Lung (tissue), 11 donors: ENCODE measurements at regions not wholly inside any gene's neighbourhood (a gene's known extent, or its start where the extent isn't known, plus 50 kb on each side); places are given as distances from the start of the nearest gene placed in this dataset.
A peak's percentile ranks its signal among the peaks of the same experiment; 100 is the strongest.

Experiments
- ATAC-seq: fragments of 200-7000 bp; cut with Tn5 transposase; one replicate; pipeline ENCODE4 v1.9.1; 2020; ENCODE audit warnings: moderate number of reproducible peaks; ENCODE audit not compliant: insufficient read depth, low FRiP score
- DNase-seq, 3 donors: peaks; one replicate each; pipeline ENCODE4 v3.0.0-alpha.2; 2013 to 2017
- H3K27ac ChIP-seq, 2 donors: one replicate each; pipeline ENCODE4 v1.5.1; 2013; ENCODE audit warnings: mild to moderate bottlenecking in 2 of 2, moderate library complexity in 2 of 2, control low read depth in 1 of 2, inconsistent platforms in 1 of 2, low read depth in 1 of 2, low read length in 1 of 2
- H3K27me3 ChIP-seq, 3 donors: one replicate each; pipeline ENCODE4 v1.5.1; 2013; ENCODE audit warnings: low read length in 2 of 3; ENCODE audit not compliant: control insufficient read depth in 3 of 3, insufficient read depth in 3 of 3
- H3K36me3 ChIP-seq, 4 donors: one replicate each; pipeline ENCODE4 v1.5.1; 2013; ENCODE audit warnings: low read length in 4 of 4, mild to moderate bottlenecking in 1 of 4, moderate library complexity in 1 of 4; ENCODE audit not compliant: control insufficient read depth in 4 of 4, insufficient read depth in 4 of 4
- H3K4me1 ChIP-seq, 5 donors: one replicate each; pipeline ENCODE4 v1.5.1; 2013; ENCODE audit warnings: low read length in 5 of 5, mild to moderate bottlenecking in 2 of 5, moderate library complexity in 1 of 5; ENCODE audit not compliant: control insufficient read depth in 5 of 5, insufficient read depth in 5 of 5
- H3K4me3 ChIP-seq: one replicate; pipeline ENCODE4 v1.5.1; 2013; ENCODE audit warnings: mild to moderate bottlenecking, control low read depth, moderate library complexity
- H3K9ac ChIP-seq, 2 donors: one replicate each; pipeline ENCODE4 v1.5.1; 2013; ENCODE audit warnings: low read length in 2 of 2, control low read depth in 1 of 2; ENCODE audit not compliant: insufficient read depth in 1 of 2
- H3K9me3 ChIP-seq, 4 donors: one replicate each; pipeline ENCODE4 v1.5.1; 2013; ENCODE audit warnings: low read length in 3 of 4, mild to moderate bottlenecking in 1 of 4, moderate library complexity in 1 of 4; ENCODE audit not compliant: control insufficient read depth in 4 of 4, insufficient read depth in 3 of 4
- WGBS, 2 donors: extraction: QIAGEN DNeasy Blood & Tissue Kit; methylation state at CpG; one replicate each; pipeline ENCODE4 v1.1.7; 2013; 5-methylcytosine and 5-hydroxymethylcytosine counted together
- TF ChIP-seq, protein P1 (sequence below): IDR thresholded peaks from 2 replicates; pipeline ENCODE4 v1.5.1; 2012; ENCODE audit warnings: mild to moderate bottlenecking; ENCODE audit errors: control extremely low read depth, extremely low read depth
- donor health status: control.
- donor health status: control.
- donor health status: Bipolar disorder and iron deficiency.
- donor health status: healthy.
- donor health status: DM: yes; HTN: yes; CAD: no.

DNA sequence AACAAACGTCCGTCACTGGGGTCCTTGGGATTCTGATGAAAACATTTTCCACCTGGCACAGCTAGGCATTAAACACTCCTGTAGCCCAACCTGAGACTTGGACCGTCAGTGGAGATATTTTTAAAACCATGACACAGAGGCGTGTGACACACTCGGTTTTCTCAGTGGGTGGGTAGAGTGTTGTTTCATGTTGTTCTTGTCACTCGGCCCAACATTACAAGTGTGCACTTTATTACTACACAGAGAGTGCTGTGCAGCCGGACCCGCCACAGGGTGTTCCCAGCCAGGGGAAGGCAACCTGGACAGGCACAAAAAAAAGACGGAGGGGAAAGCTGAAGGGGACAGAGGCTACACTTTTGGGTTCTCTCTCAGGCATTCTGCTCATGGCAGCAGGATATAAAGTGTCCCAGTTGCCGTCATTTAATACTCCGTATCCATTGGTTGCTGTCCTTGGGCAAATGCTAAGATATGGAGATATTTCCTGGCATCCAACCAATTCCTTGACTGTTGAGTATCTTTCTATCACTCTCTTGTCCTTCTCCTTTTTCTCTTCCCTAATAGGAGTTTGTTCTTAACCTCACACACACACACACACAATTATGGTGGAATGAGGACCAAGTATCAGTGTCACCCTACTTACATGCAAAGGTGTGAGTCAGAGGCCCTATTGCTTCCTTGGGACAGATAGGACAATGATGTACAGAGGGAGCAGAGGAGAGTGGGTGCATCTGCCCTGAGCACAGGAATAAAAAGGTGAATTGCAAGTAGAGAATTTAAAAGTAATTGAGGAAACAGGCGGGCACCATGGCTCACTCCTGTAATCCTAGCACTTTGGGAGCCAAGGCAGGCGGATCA is 154.1 kb upstream of the SOX9 start:
- DNase-seq (no peak), ATAC-seq (no peak)
- no peak overlapping the region for H3K9ac ChIP-seq
- H3K36me3 ChIP-seq: no peaks in the 10 kb centered on the region
- TF ChIP-seq, protein P1, sequence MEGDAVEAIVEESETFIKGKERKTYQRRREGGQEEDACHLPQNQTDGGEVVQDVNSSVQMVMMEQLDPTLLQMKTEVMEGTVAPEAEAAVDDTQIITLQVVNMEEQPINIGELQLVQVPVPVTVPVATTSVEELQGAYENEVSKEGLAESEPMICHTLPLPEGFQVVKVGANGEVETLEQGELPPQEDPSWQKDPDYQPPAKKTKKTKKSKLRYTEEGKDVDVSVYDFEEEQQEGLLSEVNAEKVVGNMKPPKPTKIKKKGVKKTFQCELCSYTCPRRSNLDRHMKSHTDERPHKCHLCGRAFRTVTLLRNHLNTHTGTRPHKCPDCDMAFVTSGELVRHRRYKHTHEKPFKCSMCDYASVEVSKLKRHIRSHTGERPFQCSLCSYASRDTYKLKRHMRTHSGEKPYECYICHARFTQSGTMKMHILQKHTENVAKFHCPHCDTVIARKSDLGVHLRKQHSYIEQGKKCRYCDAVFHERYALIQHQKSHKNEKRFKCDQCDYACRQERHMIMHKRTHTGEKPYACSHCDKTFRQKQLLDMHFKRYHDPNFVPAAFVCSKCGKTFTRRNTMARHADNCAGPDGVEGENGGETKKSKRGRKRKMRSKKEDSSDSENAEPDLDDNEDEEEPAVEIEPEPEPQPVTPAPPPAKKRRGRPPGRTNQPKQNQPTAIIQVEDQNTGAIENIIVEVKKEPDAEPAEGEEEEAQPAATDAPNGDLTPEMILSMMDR: no peak
- peaks cover 0 to 4% (median 0%) of the 10 kb centered on the region in 5 donors for H3K4me1 ChIP-seq
- H3K4me3 ChIP-seq: no peak overlapping the region
- peak overlapping the region in 1 of 2 donors; percentile 75 for H3K27ac ChIP-seq
- H3K27me3 ChIP-seq: no peaks in the 10 kb centered on the region
- H3K9me3 ChIP-seq: no peaks in the 10 kb centered on the region
- WGBS, 2 donors: 80 to 87% methylated on average over 13 of the region's 13 CpGs

DNA sequence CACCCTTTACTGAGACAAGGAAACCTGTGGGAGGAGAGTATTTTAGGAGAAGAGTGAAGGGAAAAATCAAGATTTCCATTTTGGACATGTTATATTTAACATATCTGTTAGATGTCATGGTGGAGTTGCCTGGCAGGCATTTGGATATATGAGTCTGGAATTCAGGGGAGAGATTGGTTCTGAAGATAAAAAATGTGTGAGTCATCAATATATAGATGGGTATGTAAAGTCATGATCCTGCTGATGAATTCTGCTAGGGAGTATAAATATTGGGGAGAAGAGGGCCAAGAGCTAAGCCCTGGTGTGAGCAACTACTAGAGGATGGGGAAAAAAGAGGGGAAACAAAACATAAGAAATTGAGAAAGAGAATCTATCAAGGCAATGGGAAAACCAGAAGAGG is 151.3 kb upstream of the SOX9 start:
- DNase-seq (no peak), ATAC-seq (no peak)
- Histone ChIP-seq H3K4me3 (no peak overlapping the region), H3K36me3 (no peaks in the 10 kb centered on the region), H3K27ac (no peak overlapping the region), H3K9me3 (no peaks in the 10 kb centered on the region), H3K9ac (no peak overlapping the region), H3K27me3 (no peaks in the 10 kb centered on the region), H3K4me1 (peaks cover 0 to 4% (median 0%) of the 10 kb centered on the region in 5 donors)
- TF ChIP-seq, protein P1: no peak

DNA sequence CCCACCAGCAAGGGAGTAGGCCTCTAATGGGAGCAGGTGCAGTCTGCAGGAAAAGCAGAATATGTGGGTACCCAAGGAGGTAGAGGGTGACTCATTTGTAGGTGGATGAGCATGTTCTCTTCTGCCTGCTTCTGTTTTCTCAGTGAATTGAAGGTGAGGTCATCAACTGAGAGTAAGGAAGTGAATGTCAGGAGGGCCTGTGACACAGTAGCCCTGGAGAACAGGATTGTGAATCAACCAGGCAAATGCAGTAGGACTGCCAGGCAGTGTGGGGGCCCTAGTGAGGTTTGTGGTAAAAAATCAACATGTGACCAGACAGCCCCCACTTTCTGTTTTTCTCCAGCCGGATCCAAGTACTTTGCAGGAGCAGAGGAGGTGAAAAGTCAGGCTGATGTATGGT is 150.5 kb upstream of the SOX9 start:
- H3K27ac ChIP-seq: no peak overlapping the region
- TF ChIP-seq, protein P1: no peak

More for the DNA sequence above, 150.5 kb upstream of the SOX9 start:
- Histone ChIP-seq H3K4me3 (no peak overlapping the region), H3K9ac (no peak overlapping the region), H3K36me3 (no peaks in the 10 kb centered on the region), H3K9me3 (no peaks in the 10 kb centered on the region), H3K27me3 (no peaks in the 10 kb centered on the region), H3K4me1 (peaks cover 0 to 6% (median 0%) of the 10 kb centered on the region in 5 donors)
- WGBS, 2 donors: 79 to 83% methylated on average over 1 of the region's 1 CpG
- no peak for DNase-seq
- no peak for ATAC-seq
